Effector memory CD8-positive, alpha-beta T cell (primary cell): ENCODE measurements at regions not wholly inside any gene's neighbourhood (a gene's known extent, or its start where the extent isn't known, plus 50 kb on each side); places are given as distances from the start of the nearest gene placed in this dataset.

Experiments
- ATAC-seq: fragments of 150-1000 bp; cut with Tn5 transposase; replicated peaks from 2 replicates; pipeline ENCODE4 v1.10.0; 2021; ENCODE audit warnings: mild to moderate bottlenecking, moderate library complexity
- DNase-seq, 3 experiments: peaks; one replicate each; pipeline ENCODE4 v3.0.0; 2021
- H3K27ac Mint-ChIP-seq, 2 donors: one replicate each; pipeline ENCODE4 v1.8.0; 2022; ENCODE audit warnings: mild to moderate bottlenecking in 2 of 2, mixed read lengths in 2 of 2, moderate library complexity in 2 of 2
- H3K27me3 Mint-ChIP-seq, 2 donors: one replicate each; pipeline ENCODE4 v1.8.0; 2022; ENCODE audit warnings: mixed read lengths in 2 of 2
- H3K36me3 Mint-ChIP-seq: one replicate; pipeline ENCODE4 v1.8.0; 2022; ENCODE audit warnings: mild to moderate bottlenecking, moderate library complexity, mixed read lengths; ENCODE audit not compliant: insufficient read depth
- H3K4me1 Mint-ChIP-seq, 2 donors: one replicate each; pipeline ENCODE4 v1.8.0; 2022; ENCODE audit warnings: low read depth in 2 of 2, mixed read lengths in 2 of 2
- H3K4me3 Mint-ChIP-seq, 2 donors: one replicate each; pipeline ENCODE4 v1.8.0; 2022; ENCODE audit warnings: mild to moderate bottlenecking in 2 of 2, mixed read lengths in 2 of 2, moderate library complexity in 2 of 2
- H3K9me3 Mint-ChIP-seq, 2 donors: one replicate each; pipeline ENCODE4 v1.8.0; 2022; ENCODE audit warnings: mixed read lengths in 2 of 2

DNA sequence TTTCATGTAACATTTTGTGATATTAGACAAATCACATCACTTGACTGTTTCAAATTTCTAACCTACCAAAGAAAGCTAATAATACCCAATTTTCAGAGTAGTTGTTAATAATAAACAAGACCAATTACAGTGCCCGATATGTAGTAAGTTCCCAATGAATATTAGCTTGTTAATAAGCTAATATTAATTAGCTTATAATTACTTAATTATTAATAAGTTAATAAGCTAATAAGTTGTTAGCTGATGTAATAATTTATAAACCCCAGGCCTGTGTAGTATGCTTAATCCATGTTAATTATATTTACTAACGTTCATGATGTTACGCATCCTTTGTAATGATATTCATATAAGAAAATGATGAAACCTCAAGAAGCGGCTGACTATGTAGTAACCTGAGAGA lies 643.8 kb upstream of the KIRREL3 start:
- DNase-seq (no peak), ATAC-seq (no peak)
- Mint-ChIP-seq H3K4me3 (no peak overlapping the region), H3K27me3 (no peaks in the 10 kb centered on the region), H3K4me1 (no peaks in the 10 kb centered on the region), H3K36me3 (peaks cover 4% of the 10 kb centered on the region), H3K27ac (no peak overlapping the region), H3K9me3 (peaks cover 0 to 2% of the 10 kb centered on the region in 2 donors)

DNA sequence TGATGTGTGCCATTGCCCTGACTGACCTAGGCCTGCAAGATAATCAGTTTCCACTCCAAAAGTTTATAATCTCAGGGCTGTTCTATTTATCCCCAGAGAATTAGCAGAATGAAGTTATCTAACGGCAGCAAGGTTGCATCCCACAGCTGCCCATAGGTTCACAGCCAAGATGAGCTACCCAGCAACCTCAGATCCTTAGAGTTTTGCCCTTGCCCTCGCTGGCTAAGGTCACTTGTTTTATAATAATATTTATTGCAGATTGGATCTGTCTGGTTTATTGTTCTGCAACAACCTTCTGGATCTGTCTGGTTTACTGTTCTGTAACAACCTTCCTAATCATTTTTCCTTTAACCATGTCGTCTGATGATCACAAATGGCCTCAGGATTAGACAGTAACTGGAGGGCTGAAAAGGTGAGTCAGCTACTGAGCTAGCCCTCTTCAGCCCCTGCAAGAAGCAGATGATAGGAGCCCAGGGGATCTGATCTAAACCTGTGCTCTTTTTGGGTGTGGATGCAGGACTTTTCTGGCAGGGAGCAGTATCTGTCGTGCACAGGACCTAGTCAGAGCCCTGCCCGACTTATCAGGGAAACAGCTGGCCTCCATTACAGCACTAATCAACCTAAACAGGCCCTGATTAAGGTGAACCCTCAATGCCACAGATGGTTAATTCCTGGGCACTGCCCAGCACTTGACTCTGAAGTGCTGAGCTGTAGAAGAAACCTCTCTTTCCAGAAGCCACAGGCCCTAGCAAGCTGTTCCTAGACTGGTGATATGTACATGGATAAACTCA lies 642.9 kb upstream of the KIRREL3 start:
- peaks cover 0 to 2% of the 10 kb centered on the region in 2 donors for H3K9me3 Mint-ChIP-seq
- peaks cover 0 to 2% of the 10 kb centered on the region in 2 donors for H3K27me3 Mint-ChIP-seq
- ATAC-seq (no peak), DNase-seq (no peak)
- H3K4me3 Mint-ChIP-seq: no peak overlapping the region
- H3K36me3 Mint-ChIP-seq: peaks cover 4% of the 10 kb centered on the region
- H3K4me1 Mint-ChIP-seq: no peaks in the 10 kb centered on the region
- H3K27ac Mint-ChIP-seq: no peak overlapping the region

DNA sequence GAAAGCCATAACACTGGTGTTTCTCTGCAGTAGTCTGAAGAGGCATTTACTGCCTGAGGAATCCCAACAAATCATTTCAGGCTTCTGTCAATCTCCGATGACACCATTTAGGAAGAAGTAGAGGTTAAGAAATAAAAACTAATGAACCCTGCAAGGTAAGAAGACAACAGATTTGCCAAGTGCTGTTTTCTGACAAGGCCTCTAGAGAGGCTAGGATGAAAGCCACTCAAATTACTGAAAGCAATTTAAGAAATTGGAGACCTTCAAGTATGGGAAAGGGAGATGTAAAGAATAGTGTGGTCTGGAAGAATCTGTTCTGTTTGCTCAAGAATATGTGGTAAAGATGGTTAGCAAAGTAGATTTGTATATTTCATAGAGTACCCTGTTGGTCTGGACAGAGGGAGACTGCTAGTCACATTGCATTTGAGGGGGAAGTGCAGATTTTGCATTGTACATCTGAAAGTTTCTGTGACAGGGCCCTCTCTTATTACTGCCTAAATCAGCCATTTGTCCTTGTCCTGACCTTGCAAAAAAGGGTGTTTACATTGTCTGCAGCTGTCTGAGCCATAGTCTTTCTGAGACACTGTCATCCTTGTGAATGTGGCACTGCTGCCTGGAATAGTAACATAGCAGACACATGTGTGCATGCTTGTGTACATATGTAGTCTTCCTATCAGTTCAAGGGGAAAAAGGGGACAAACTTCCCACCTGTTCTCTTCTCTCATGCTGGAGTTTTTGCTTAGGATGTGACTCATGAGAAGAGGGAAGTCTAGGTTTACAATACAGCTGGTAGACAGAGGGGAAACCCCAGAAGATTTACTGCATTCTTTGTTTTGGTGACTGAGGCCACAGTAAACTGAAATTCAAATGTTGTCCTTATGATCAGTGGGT lies 640.2 kb upstream of the KIRREL3 start:
- Mint-ChIP-seq H3K4me3 (no peak overlapping the region), H3K27me3 (peaks cover 0 to 8% of the 10 kb centered on the region in 2 donors), H3K27ac (no peak overlapping the region), H3K4me1 (no peaks in the 10 kb centered on the region), H3K36me3 (no peaks in the 10 kb centered on the region), H3K9me3 (peaks cover 0 to 2% of the 10 kb centered on the region in 2 donors)
- DNase-seq (no peak), ATAC-seq (no peak)

DNA sequence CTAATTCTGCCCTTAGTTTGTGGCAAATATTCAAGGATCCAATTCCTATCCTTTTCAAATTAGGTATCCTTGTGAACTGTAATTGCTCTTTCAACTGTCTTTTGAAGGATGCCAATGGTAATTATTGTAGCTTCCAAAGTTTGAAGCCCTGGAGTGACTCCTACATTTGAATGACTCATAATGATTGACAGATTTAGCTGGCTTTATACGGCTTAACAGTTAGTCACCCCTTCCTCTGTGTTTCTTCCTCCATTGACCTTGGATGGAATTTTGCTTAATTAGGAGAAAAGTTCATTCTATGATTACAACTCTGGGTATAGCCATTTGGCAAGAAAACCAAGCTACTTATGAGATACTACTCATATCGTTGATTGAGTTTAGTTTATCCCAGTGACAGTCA lies 639.3 kb upstream of the KIRREL3 start:
- ATAC-seq: no peak
- DNase-seq: no peak
- no peaks in the 10 kb centered on the region for H3K4me1 Mint-ChIP-seq
- H3K4me3 Mint-ChIP-seq: no peak overlapping the region
- H3K27ac Mint-ChIP-seq: no peak overlapping the region
- peaks cover 0 to 8% of the 10 kb centered on the region in 2 donors for H3K27me3 Mint-ChIP-seq
- no peaks in the 10 kb centered on the region for H3K36me3 Mint-ChIP-seq
- H3K9me3 Mint-ChIP-seq: peaks cover 0 to 2% of the 10 kb centered on the region in 2 donors

DNA sequence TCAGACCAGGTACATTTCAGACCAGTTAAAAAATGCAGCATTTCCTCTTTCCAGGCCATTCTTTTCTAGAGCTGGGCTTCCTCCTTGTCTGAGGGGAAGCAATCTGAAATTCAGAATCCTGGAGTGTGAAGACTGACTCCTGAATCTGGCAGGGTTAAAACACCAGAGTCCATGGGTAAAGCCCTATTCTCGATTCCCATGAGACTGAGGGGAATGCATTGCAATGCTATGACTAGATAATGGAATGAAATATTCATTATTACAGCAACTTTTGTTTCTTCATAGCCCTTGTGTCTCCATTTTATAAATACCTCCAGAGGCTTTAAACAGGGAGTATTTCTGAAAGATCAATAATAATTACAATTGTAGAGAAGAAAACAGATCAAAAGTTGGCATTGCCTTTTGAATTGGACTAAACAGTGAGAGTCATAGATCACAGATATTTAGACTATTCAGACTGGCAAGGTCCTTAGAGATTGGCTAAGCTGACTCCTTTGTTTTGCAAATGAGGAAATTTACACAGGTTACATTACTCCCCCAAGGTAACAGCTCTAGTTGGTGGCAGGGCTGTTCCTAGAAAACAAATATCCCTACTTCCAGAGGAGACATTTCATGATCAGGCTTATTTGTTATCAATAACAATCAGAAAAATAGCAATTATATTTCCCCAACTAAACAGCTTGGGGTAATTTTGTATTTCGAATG lies 632.6 kb upstream of the KIRREL3 start:
- no peak for DNase-seq
- no peaks in the 10 kb centered on the region for H3K4me1 Mint-ChIP-seq
- ATAC-seq: no peak
- H3K4me3 Mint-ChIP-seq: no peak overlapping the region
- peaks cover 0 to 3% of the 10 kb centered on the region in 2 donors for H3K27me3 Mint-ChIP-seq
- H3K9me3 Mint-ChIP-seq: peaks cover 0 to 6% of the 10 kb centered on the region in 2 donors
- no peaks in the 10 kb centered on the region for H3K36me3 Mint-ChIP-seq
- no peak overlapping the region for H3K27ac Mint-ChIP-seq

DNA sequence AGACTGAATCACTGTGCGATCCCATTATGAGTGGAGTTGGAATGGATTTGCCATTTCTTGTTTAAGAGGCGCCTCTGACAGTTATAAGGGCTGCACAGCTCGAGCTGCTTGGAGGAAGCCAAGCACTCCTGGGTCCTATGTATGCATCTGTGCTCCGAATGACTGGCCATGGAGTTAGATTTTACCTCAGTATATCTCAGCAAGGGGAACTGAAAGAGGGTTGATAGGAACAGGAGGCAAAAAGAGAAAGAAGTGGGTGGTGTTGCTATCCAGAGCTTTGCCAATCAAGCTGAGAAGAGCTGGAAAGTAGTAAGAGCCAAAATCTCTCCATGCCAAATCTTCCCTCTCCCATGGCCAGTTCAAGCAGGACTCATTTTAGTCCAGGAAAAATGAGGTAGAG lies 632.0 kb upstream of the KIRREL3 start:
- H3K27me3 Mint-ChIP-seq: no peaks in the 10 kb centered on the region
- H3K4me1 Mint-ChIP-seq: no peaks in the 10 kb centered on the region
- ATAC-seq: no peak
- DNase-seq: no peak
- H3K27ac Mint-ChIP-seq: no peak overlapping the region
- H3K9me3 Mint-ChIP-seq: peaks cover 0 to 6% of the 10 kb centered on the region in 2 donors
- no peak overlapping the region for H3K4me3 Mint-ChIP-seq
- no peaks in the 10 kb centered on the region for H3K36me3 Mint-ChIP-seq

DNA sequence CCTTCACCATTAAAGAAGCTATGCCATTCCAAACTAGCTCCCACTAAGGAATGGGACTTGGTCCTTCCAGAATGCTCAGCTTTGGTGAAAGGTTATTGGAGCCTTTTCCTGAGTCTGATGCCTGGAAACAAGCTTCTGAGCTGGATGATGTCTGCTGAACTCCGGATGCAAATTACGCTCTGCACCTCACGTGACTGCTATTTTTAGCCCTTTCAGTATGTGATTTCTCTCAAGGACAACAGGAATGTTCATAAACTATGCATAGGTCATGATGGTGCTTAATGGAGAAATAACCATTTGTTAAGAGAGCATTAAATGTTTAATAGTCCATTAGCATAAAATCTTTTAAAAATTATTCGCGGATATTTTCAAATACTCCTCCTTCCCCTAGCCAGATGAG lies 631.4 kb upstream of the KIRREL3 start:
- no peaks in the 10 kb centered on the region for H3K4me1 Mint-ChIP-seq
- ATAC-seq (no peak), DNase-seq (no peak)
- H3K4me3 Mint-ChIP-seq: no peak overlapping the region
- no peaks in the 10 kb centered on the region for H3K27me3 Mint-ChIP-seq
- H3K27ac Mint-ChIP-seq: no peak overlapping the region
- H3K36me3 Mint-ChIP-seq: no peaks in the 10 kb centered on the region
- peaks cover 0 to 6% of the 10 kb centered on the region in 2 donors for H3K9me3 Mint-ChIP-seq

DNA sequence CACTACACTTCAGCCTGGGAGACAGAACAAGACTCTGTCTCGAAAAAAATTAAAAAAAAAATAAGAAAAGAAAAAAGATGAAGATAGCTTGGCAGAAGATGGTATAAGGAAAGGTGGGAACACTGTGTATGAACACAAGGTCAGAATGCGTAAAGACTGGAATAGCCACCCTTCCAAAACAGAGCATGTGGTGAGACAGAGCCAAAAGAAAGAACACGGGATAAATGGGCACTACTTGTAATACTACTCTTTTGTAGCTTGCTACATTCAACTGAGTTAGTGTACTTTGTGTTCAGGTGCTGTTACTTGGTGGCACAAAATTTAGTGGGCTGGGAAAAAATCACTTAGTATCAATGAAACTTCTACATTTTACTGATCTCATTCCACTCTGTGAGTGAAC lies 628.6 kb upstream of the KIRREL3 start:
- H3K4me1 Mint-ChIP-seq: no peaks in the 10 kb centered on the region
- H3K4me3 Mint-ChIP-seq: no peak overlapping the region
- H3K27me3 Mint-ChIP-seq: no peaks in the 10 kb centered on the region
- H3K27ac Mint-ChIP-seq: no peak overlapping the region
- peaks cover 0 to 6% of the 10 kb centered on the region in 2 donors for H3K9me3 Mint-ChIP-seq
- no peak for ATAC-seq
- no peak for DNase-seq
- H3K36me3 Mint-ChIP-seq: no peaks in the 10 kb centered on the region

DNA sequence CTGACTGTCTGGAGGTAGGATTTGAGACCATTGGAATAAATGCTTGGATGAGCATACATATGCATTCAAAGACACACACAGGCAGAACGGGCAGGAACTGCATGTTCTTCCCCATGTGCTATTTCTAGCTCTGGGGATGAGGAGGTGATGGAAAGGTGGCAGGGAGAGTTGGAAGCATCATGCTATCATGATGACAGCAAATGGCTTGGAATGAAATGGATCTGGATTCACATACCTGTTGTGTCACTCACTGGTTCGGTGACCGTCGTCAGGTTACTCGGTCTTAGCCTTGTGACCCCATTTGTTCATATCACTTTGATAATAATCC lies 627.9 kb upstream of the KIRREL3 start:
- ATAC-seq (no peak), DNase-seq (no peak)
- no peaks in the 10 kb centered on the region for H3K36me3 Mint-ChIP-seq
- no peaks in the 10 kb centered on the region for H3K4me1 Mint-ChIP-seq
- H3K27ac Mint-ChIP-seq: no peak overlapping the region
- H3K9me3 Mint-ChIP-seq: peaks cover 0 to 6% of the 10 kb centered on the region in 2 donors
- H3K27me3 Mint-ChIP-seq: no peaks in the 10 kb centered on the region
- H3K4me3 Mint-ChIP-seq: no peak overlapping the region

DNA sequence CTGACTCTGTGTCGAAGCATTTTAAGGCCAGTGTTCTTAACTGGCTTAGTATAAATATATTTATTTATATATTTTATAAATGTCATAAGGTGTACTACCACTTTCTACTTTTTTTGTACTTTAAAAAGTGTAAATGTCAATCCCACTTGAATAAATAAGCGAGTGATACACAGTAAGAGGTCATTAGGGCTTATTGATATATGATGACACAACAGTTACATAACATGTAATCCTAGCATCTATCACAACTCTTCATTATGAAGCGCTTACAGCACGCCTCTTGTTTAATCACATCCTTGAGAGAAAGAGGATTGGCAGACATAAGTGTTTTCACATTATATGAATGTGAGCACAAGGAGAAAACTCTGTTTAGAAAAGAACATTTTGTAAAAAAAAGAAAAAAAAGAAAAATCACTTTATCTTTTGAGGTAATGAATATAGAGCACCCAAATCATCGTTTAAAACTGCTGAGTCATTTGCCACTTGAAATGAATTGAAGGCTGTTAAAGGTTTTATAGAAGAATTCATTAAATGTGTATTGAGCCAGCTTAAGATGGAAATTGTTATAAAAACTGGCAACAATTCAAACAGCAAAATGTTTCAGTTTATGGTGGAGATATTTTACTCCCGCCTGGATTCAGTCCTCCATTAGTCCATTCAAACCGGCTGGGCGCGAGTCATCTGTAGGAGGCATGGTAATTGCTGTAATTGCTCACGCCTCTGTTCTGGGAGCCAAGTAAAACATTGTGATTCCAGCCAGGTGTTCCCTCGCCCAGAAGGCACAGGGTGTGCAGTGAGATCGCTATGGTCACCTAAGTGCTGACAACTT lies 627.3 kb upstream of the KIRREL3 start:
- H3K36me3 Mint-ChIP-seq: no peaks in the 10 kb centered on the region
- no peak overlapping the region for H3K27ac Mint-ChIP-seq
- H3K4me1 Mint-ChIP-seq: no peaks in the 10 kb centered on the region
- ATAC-seq: no peak
- H3K9me3 Mint-ChIP-seq: peaks cover 0 to 6% of the 10 kb centered on the region in 2 donors
- no peak overlapping the region for H3K4me3 Mint-ChIP-seq
- H3K27me3 Mint-ChIP-seq: no peaks in the 10 kb centered on the region
- no peak for DNase-seq

DNA sequence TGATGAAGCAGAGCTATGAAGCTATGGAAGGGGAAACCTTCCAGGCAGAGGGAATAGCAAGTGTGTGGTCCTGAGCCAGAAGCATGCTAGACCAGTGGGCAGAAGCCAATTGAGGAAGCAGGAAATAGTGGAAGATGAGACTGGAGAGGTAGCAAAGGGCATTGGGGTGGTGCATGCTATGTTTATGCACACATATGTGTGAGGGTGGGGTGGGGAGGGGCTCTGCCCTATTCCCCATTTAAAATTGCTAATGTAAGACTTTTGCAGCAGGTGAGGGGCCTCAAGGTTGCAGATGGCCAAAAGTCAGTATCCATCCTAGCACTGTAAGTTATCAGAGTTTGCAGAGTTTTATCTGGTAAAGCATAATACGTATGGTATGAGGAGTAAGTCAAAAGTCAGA lies 626.6 kb upstream of the KIRREL3 start:
- Mint-ChIP-seq H3K36me3 (no peaks in the 10 kb centered on the region), H3K9me3 (peaks cover 0 to 6% of the 10 kb centered on the region in 2 donors), H3K27me3 (no peaks in the 10 kb centered on the region), H3K27ac (no peak overlapping the region), H3K4me1 (no peaks in the 10 kb centered on the region), H3K4me3 (no peak overlapping the region)
- ATAC-seq (no peak), DNase-seq (no peak)

DNA sequence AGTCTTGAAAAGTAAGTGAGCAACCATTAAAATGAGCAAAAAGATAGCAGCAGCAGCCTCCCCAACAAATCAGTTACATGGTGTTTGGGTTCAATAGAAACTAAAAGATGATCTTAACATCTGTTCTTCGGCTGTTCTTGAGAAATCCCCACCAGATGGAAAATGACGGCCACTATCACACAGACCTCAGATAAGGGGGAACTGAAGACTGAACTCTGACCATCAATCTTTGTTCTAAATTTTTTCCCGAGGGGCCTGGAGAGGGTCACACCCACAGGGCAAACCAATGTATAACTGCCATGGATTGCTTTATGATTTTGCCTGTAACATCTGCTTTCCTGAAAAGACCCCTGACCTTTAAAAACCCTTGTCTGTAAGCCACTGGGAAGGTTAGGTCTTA lies 624.8 kb upstream of the KIRREL3 start:
- Mint-ChIP-seq H3K27me3 (no peaks in the 10 kb centered on the region), H3K36me3 (no peaks in the 10 kb centered on the region), H3K4me3 (no peak overlapping the region), H3K27ac (no peak overlapping the region), H3K9me3 (peaks cover 0 to 1% of the 10 kb centered on the region in 2 donors), H3K4me1 (no peaks in the 10 kb centered on the region)
- no peak for ATAC-seq
- DNase-seq: no peak

DNA sequence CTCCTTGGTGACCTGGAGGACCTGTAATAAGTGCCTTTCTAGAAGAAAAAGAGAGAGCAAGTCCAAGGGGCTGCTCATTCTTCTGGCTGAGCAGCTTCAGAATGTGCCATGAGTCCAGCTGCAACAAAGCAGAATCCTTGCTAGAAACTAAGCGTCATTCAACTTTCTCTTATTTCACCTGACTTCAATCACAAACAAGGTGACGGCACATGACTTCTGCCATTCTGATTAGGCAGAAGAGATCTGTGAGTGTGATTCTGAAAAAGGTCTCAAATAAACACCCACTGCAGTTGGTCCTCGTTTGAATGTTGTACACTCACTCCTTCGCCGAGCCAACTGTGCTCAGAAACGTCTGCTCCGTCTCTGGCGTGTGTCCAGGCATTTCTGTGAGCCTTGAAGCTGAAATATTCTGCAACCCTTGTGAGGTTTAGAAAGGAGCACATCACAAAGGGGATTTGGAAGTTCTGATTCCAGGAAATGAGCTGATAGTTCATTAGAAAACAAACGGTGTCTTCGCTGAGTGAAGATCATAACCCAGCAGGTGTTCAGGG lies 623.8 kb upstream of the KIRREL3 start:
- ATAC-seq (no peak), DNase-seq (no peak)
- Mint-ChIP-seq H3K36me3 (no peaks in the 10 kb centered on the region), H3K27me3 (no peaks in the 10 kb centered on the region), H3K4me3 (no peak overlapping the region), H3K4me1 (no peaks in the 10 kb centered on the region), H3K9me3 (peaks cover 0 to 4% of the 10 kb centered on the region in 2 donors), H3K27ac (no peak overlapping the region)
